ENCODE measurements at regions not wholly inside any gene's neighbourhood (a gene's known extent, or its start where the extent isn't known, plus 50 kb on each side); places are given as distances from the start of the nearest gene placed in this dataset.

DNA sequence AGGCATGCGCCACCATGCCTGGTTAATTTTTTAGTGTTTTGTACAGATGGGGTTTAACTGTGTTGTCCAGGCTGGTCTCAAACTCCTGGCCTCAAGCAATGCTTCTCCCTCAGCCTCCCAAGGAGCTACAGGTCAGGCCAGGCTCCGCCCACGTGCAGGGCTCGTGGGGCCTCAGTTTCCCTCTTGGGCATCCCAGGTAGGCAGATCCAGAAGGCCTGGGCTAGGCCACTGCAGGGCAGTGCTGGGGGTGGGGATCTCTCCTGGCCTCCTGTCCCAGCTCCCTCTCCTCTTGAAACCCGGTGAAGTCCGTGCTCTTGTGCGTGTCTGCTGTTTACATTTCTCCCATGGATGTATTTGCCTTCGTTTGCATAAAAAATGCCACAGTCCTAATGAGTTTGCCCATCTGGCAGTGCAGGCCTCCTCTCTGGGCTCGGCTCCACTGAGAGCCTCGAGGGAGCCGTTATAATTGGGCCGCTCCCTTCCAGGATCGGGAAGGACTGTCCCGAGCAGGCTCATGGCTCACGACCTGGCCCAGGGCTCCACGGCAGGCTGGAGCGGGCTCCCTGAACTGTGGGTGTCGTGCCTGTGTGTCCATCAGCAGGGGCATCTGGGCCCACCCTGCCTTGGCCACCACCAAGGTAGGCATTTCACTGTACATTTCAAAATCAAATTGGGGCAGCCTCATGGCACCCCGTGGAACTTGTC lies 52.6 kb upstream of the RUFY1 start:
- no peak overlapping the region for H3K27ac Mint-ChIP-seq (ENCODE audit: unreplicated experiment)
- H3K4me1 Mint-ChIP-seq (ENCODE audit: low read depth, unreplicated experiment), result no peaks in the 10 kb centered on the region
- no peaks in the 10 kb centered on the region for H3K9me3 Mint-ChIP-seq (ENCODE audit: unreplicated experiment)
- Histone ChIP-seq H3K9me3 (no peaks in the 10 kb centered on the region), H3K36me3 (ENCODE audit: control insufficient read depth, insufficient read depth, low read length) (no peaks in the 10 kb centered on the region), H3K27me3 (replicated peaks; ENCODE audit: control insufficient read depth, insufficient read depth, low read length) (no peaks in the 10 kb centered on the region), H3K4me3 (ENCODE audit: low read depth, low read length) (no peak overlapping the region), H3K4me1 (no peaks in the 10 kb centered on the region)
- intact Hi-C loops (cut with micrococcal nuclease; ENCODE audit: unreplicated experiment), result no loop called here
- no peak for TF ChIP-seq CTCF (IDR thresholded peaks at IDR 0.05; ENCODE audit: insufficient read depth in 1 of 2, low read depth in 1 of 2, low read length in 1 of 2, severe bottlenecking in 1 of 2, unreplicated experiment in 1 of 2)
- H3K36me3 Mint-ChIP-seq (ENCODE audit: insufficient read depth, unreplicated experiment), result no peaks in the 10 kb centered on the region
- POLR2A ChIA-PET, result no interaction called here
- H3K4me3 Mint-ChIP-seq (ENCODE audit: unreplicated experiment), result no peak overlapping the region
- CTCF ChIA-PET, result no interaction called here
- peaks cover 6% of the 10 kb centered on the region for H3K27me3 Mint-ChIP-seq (ENCODE audit: insufficient read depth, unreplicated experiment)
- DNase-seq, result no peak
- BruUV-seq (replicated peaks), result no TSS peak

DNA sequence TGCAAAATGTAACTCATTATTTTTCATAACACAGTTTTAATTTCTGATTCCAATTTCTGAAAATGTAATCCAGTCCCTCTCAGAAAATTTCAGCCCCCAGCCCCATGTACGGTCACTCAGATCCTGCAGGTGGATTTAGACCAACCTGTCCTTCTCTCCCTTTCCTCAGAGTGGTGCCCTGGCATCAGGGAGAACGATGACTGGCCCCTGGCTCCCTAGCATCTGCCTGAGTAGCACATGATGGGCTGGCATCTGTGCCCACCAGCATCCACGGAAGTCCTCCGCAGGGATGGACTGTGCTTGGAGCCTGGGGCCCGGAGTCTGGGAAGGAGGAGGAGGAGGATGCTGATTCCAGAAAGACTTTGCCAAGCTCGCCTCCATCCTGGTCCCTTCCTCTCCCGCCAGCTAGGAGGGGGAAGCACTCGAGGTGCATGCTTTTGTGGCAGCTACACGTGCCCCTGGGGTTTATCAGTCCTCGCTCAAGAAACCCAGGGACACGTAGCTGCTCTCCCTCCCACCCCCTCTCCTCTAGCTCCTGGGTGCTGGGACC lies 54.4 kb upstream of the RUFY1 start:
- Histone ChIP-seq H3K27me3 (replicated peaks; ENCODE audit: control insufficient read depth, insufficient read depth, low read length) (no peaks in the 10 kb centered on the region), H3K4me3 (ENCODE audit: low read depth, low read length) (no peak overlapping the region), H3K9me3 (no peaks in the 10 kb centered on the region), H3K4me1 (no peaks in the 10 kb centered on the region), H3K36me3 (ENCODE audit: control insufficient read depth, insufficient read depth, low read length) (no peaks in the 10 kb centered on the region)
- intact Hi-C loops (cut with micrococcal nuclease; ENCODE audit: unreplicated experiment), result no loop called here
- peak in 1 of 2 experiments; percentile 1 for TF ChIP-seq CTCF (IDR thresholded peaks at IDR 0.05; ENCODE audit: insufficient read depth in 1 of 2, low read depth in 1 of 2, low read length in 1 of 2, severe bottlenecking in 1 of 2, unreplicated experiment in 1 of 2)
- CTCF ChIA-PET, result interaction anchor here (1.4 kb wide), 1 partner anchor 765 kb away, joined by 3 read pairs; the partner anchor contains the start of gene ZNF354A
- Mint-ChIP-seq H3K36me3 (ENCODE audit: insufficient read depth, unreplicated experiment) (no peaks in the 10 kb centered on the region), H3K4me1 (ENCODE audit: low read depth, unreplicated experiment) (no peaks in the 10 kb centered on the region), H3K27ac (ENCODE audit: unreplicated experiment) (no peak overlapping the region), H3K4me3 (ENCODE audit: unreplicated experiment) (no peak overlapping the region), H3K9me3 (ENCODE audit: unreplicated experiment) (no peaks in the 10 kb centered on the region), H3K27me3 (ENCODE audit: insufficient read depth, unreplicated experiment) (peaks cover 6% of the 10 kb centered on the region)
- BruUV-seq (replicated peaks), result no TSS peak
- no peak for DNase-seq
- POLR2A ChIA-PET, result no interaction called here

DNA sequence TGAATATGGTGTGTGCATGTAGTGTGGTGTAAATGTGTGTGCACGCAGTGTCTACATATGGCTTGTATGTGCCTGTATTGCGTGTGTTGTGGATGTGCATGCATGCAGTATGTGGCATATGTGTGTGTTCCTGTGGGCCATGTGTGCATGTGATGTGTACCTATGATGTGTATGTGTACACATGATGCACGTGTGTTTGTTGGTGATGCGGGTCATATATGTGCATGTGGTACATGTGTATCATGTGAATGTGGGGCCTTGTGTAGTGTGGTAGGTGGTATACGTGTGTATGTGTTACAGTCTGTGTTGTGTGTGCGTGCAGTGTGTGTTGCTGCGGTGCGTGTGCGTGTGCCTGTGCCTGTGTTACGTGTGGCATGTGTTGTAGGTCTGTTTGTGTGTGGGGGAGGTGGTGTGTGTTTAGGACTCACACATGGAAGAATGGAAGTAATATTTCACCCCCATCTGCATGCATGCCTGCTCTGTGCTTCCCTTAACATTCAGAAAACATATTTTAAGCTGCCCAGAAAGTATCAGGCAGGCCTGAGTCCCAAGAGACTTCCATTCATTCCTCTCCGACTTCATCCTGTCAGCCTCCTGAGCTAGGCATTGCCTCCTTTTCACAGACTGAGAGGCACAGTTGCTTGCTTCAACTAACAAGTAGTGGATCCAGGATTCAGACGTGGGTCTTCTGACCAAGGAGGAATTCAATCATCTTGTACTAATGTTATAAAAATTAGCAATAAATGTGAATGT lies 55.4 kb upstream of the RUFY1 start:
- intact Hi-C loops (cut with micrococcal nuclease; ENCODE audit: unreplicated experiment), result no loop called here
- Histone ChIP-seq H3K4me3 (ENCODE audit: low read depth, low read length) (no peak overlapping the region), H3K27me3 (replicated peaks; ENCODE audit: control insufficient read depth, insufficient read depth, low read length) (no peaks in the 10 kb centered on the region), H3K9me3 (no peaks in the 10 kb centered on the region), H3K4me1 (no peaks in the 10 kb centered on the region), H3K36me3 (ENCODE audit: control insufficient read depth, insufficient read depth, low read length) (no peaks in the 10 kb centered on the region)
- no peaks in the 10 kb centered on the region for H3K4me1 Mint-ChIP-seq (ENCODE audit: low read depth, unreplicated experiment)
- H3K36me3 Mint-ChIP-seq (ENCODE audit: insufficient read depth, unreplicated experiment), result no peaks in the 10 kb centered on the region
- no peak overlapping the region for H3K4me3 Mint-ChIP-seq (ENCODE audit: unreplicated experiment)
- ChIA-PET POLR2A (no interaction called here), CTCF (no interaction called here)
- H3K9me3 Mint-ChIP-seq (ENCODE audit: unreplicated experiment), result no peaks in the 10 kb centered on the region
- H3K27me3 Mint-ChIP-seq (ENCODE audit: insufficient read depth, unreplicated experiment), result peaks cover 6% of the 10 kb centered on the region
- TF ChIP-seq CTCF (IDR thresholded peaks at IDR 0.05; ENCODE audit: insufficient read depth in 1 of 2, low read depth in 1 of 2, low read length in 1 of 2, severe bottlenecking in 1 of 2, unreplicated experiment in 1 of 2), result no peak
- H3K27ac Mint-ChIP-seq (ENCODE audit: unreplicated experiment), result no peak overlapping the region
- DNase-seq, result no peak
- no TSS peak for BruUV-seq (replicated peaks)

All from Caco-2 (cell line).